ENCODE measurements at regions not wholly inside any gene's neighbourhood (a gene's known extent, or its start where the extent isn't known, plus 50 kb on each side); places are given as distances from the start of the nearest gene placed in this dataset.

DNA sequence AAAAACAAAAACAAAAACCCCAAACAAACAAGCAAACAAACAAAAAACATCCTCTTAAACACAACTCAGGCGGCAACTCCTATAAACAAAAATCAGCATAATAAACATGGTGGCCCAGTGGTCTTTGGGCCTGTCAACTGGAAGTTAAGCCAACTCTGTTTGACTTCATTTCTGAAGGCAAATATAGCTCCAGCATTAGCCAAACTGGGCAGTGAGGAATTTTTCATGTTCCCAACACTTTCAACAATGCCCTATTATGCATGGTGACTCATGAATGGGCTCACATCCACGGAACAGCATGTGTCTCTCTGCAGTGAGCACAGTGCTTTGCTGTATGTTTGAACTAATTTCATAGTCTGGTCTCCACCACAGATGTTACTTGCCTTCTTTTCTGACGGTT is 143.9 kb upstream of the STC2 start:
- CTCF ChIA-PET, result no interaction called here
- no peaks in the 10 kb centered on the region for H3K4me1 ChIP-seq (ENCODE audit: insufficient read depth, low read length, poor library complexity, severe bottlenecking)
- no peaks in the 10 kb centered on the region for H3K36me3 ChIP-seq (ENCODE audit: insufficient read depth, low read length, poor library complexity, severe bottlenecking)
- no TSS peak for BruUV-seq (replicated peaks)
- TF ChIP-seq CTCF (conservative IDR thresholded peaks at IDR 0.05; ENCODE audit: low read depth, low read length), result no peak
- TF ChIP-seq EZH2 (IDR thresholded peaks at IDR 0.05; ENCODE audit: borderline replicate concordance, low read depth, low read length, poor library complexity, severe bottlenecking), result no peak
- H3K27ac ChIP-seq (ENCODE audit: low read depth, low read length, poor library complexity, severe bottlenecking), result no peak overlapping the region
- H3K4me3 ChIP-seq (ENCODE audit: low read depth, low read length, poor library complexity, severe bottlenecking), result no peak overlapping the region
- H3K27me3 ChIP-seq (replicated peaks; ENCODE audit: insufficient read depth, low read depth, low read length, poor library complexity), result no peaks in the 10 kb centered on the region
- no peaks in the 10 kb centered on the region for H3K9me3 ChIP-seq (ENCODE audit: low read depth, low read length, poor library complexity, severe bottlenecking)
- intact Hi-C loops (cut with micrococcal nuclease; ENCODE audit: unreplicated experiment), result no loop called here
- peak; percentile 67 for DNase-seq (ENCODE audit: low spot score)
- POLR2A ChIA-PET (ENCODE audit: low non-redundant PET), result no interaction called here

- Histone ChIP-seq H3K4me3 (ENCODE audit: low read depth, low read length, poor library complexity, severe bottlenecking) (no peak overlapping the region), H3K9me3 (ENCODE audit: low read depth, low read length, poor library complexity, severe bottlenecking) (no peaks in the 10 kb centered on the region), H3K36me3 (ENCODE audit: insufficient read depth, low read length, poor library complexity, severe bottlenecking) (no peaks in the 10 kb centered on the region), H3K27me3 (replicated peaks; ENCODE audit: insufficient read depth, low read depth, low read length, poor library complexity) (no peaks in the 10 kb centered on the region), H3K4me1 (ENCODE audit: insufficient read depth, low read length, poor library complexity, severe bottlenecking) (no peaks in the 10 kb centered on the region), H3K27ac (ENCODE audit: low read depth, low read length, poor library complexity, severe bottlenecking) (no peak overlapping the region)
- DNase-seq (ENCODE audit: low spot score), result no peak
- no TSS peak for BruUV-seq (replicated peaks)
- POLR2A ChIA-PET (ENCODE audit: low non-redundant PET), result interaction anchor here (0.6 kb wide), 1 partner anchor 171 kb away, joined by 5 read pairs; no protein-coding TSS in a partner anchor
- intact Hi-C loops (cut with micrococcal nuclease; ENCODE audit: unreplicated experiment), result no loop called here
- CTCF ChIA-PET, result no interaction called here
- TF ChIP-seq CTCF (conservative IDR thresholded peaks at IDR 0.05; ENCODE audit: low read depth, low read length), result no peak
- no peak for TF ChIP-seq EZH2 (IDR thresholded peaks at IDR 0.05; ENCODE audit: borderline replicate concordance, low read depth, low read length, poor library complexity, severe bottlenecking)
Measured at GRCh38 chr5:173468821-173469251, 140.6 kb upstream of the STC2 start.

GRCh38 chr5:173466227-173466626 is 138.0 kb upstream of the STC2 start:
- no peaks in the 10 kb centered on the region for H3K27me3 ChIP-seq (replicated peaks; ENCODE audit: insufficient read depth, low read depth, low read length, poor library complexity)
- H3K4me1 ChIP-seq (ENCODE audit: insufficient read depth, low read length, poor library complexity, severe bottlenecking), result no peaks in the 10 kb centered on the region
- TF ChIP-seq CTCF (conservative IDR thresholded peaks at IDR 0.05; ENCODE audit: low read depth, low read length) (no peak), EZH2 (IDR thresholded peaks at IDR 0.05; ENCODE audit: borderline replicate concordance, low read depth, low read length, poor library complexity, severe bottlenecking) (no peak)
- DNase-seq (ENCODE audit: low spot score), result no peak
- no peaks in the 10 kb centered on the region for H3K36me3 ChIP-seq (ENCODE audit: insufficient read depth, low read length, poor library complexity, severe bottlenecking)
- no peak overlapping the region for H3K4me3 ChIP-seq (ENCODE audit: low read depth, low read length, poor library complexity, severe bottlenecking)
- ChIA-PET POLR2A (ENCODE audit: low non-redundant PET) (no interaction called here), CTCF (no interaction called here)
- H3K27ac ChIP-seq (ENCODE audit: low read depth, low read length, poor library complexity, severe bottlenecking), result no peak overlapping the region
- no peaks in the 10 kb centered on the region for H3K9me3 ChIP-seq (ENCODE audit: low read depth, low read length, poor library complexity, severe bottlenecking)
- intact Hi-C loops (cut with micrococcal nuclease; ENCODE audit: unreplicated experiment), result no loop called here
- BruUV-seq (replicated peaks), result no TSS peak
